Esophagus squamous epithelium (tissue), 5 donors: ENCODE measurements at regions not wholly inside any gene's neighbourhood (a gene's known extent, or its start where the extent isn't known, plus 50 kb on each side); places are given as distances from the start of the nearest gene placed in this dataset.

Source experiments
- DNase-seq: peaks from one replicate; lab custom pipeline; 2025; lab: John Stamatoyannopoulos, UW
- H3K27ac ChIP-seq, 4 donors: fragments of 200-600 bp; sonication (generic); one replicate each; pipeline ENCODE4 v1.5.1; 2016 to 2019; ENCODE audit warnings: mild to moderate bottlenecking in 1 of 4
- H3K27me3 ChIP-seq, 4 donors: fragments of 200-600 bp; sonication (generic); 1 replicate in 3 of 4; 2 replicates in 1 of 4; pipeline versions ENCODE4 v1.5.1 to v1.6.0; 2017 to 2021; ENCODE audit warnings: antibody characterized with exemption in 1 of 4
- H3K36me3 ChIP-seq, 3 donors: fragments of 200-600 bp; sonication (generic); one replicate each; pipeline ENCODE4 v1.5.1; 2016 to 2019
- H3K4me1 ChIP-seq, 3 donors: fragments of 200-600 bp; sonication (generic); one replicate each; pipeline ENCODE4 v1.5.1; 2017 to 2019
- H3K4me3 ChIP-seq, 4 donors: fragments of 200-600 bp; sonication (generic); 1 replicate in 3 of 4; 2 replicates in 1 of 4; pipeline ENCODE4 v1.5.1; 2016 to 2019; ENCODE audit warnings: mild to moderate bottlenecking in 2 of 4, moderate library complexity in 1 of 4
- H3K9me3 ChIP-seq, 3 donors: fragments of 200-600 bp; sonication (generic); one replicate each; pipeline ENCODE4 v1.5.1; 2016 to 2019
- CTCF ChIP-seq, 6 experiments: fragments of 450-650 bp in 4 of 6; fragments of 200-600 bp in 2 of 6; sonication (generic) in 2 of 6; IDR thresholded peaks; one replicate each; pipeline ENCODE4 v1.5.1; 2016 to 2019; ENCODE audit warnings: antibody characterized with exemption in 6 of 6, mild to moderate bottlenecking in 4 of 6, moderate library complexity in 4 of 6
- POLR2A ChIP-seq, 4 donors: fragments of 450-650 bp; IDR thresholded peaks; one replicate each; pipeline ENCODE4 v1.6.1; 2017; ENCODE audit warnings: antibody characterized with exemption in 4 of 4, mild to moderate bottlenecking in 4 of 4, moderate library complexity in 3 of 4
- WGBS, 2 donors: methylation state at CpG; one replicate each; pipeline ENCODE4 v1.1.5; 2018; 5-methylcytosine and 5-hydroxymethylcytosine counted together
- intact Hi-C: fragments of 100-400 bp; cut with DNase I; formaldehyde crosslinking; loops from one replicate; pipeline ENCODE4 v1.15.0; 2022
- donor health status: DM: yes; HTN: yes; CAD: no.

- intact Hi-C loops, result no loop called here
- DNase-seq, result no peak
- 54 to 70% methylated on average over 2 of the region's 2 CpGs for WGBS, 2 donors
- Histone ChIP-seq H3K36me3 (no peaks in the 10 kb centered on the region), H3K27me3 (no peaks in the 10 kb centered on the region), H3K27ac (no peak overlapping the region), H3K9me3 (no peaks in the 10 kb centered on the region), H3K4me1 (no peaks in the 10 kb centered on the region), H3K4me3 (no peak overlapping the region)
- no peak for TF ChIP-seq POLR2A (IDR thresholded peaks at IDR 0.05)
- no peak for TF ChIP-seq CTCF (IDR thresholded peaks at IDR 0.05)
Observed at GRCh38 chr14:83416476-83416875, 1882.8 kb upstream of the SEL1L start.

GRCh38 chr14:83419420-83419819 lies 1885.8 kb upstream of the SEL1L start:
- Histone ChIP-seq H3K36me3 (no peaks in the 10 kb centered on the region), H3K4me3 (no peak overlapping the region), H3K27me3 (no peaks in the 10 kb centered on the region), H3K27ac (no peak overlapping the region), H3K4me1 (no peaks in the 10 kb centered on the region), H3K9me3 (no peaks in the 10 kb centered on the region)
- intact Hi-C loops, result no loop called here
- 63 to 66% methylated on average over 4 of the region's 4 CpGs for whole genome bisulfite sequencing, 2 donors
- TF ChIP-seq POLR2A (IDR thresholded peaks at IDR 0.05), result no peak
- no peak for TF ChIP-seq CTCF (IDR thresholded peaks at IDR 0.05)
- DNase-seq, result no peak

GRCh38 chr14:83421711-83422110 lies 1888.1 kb upstream of the SEL1L start:
- Histone ChIP-seq H3K9me3 (no peaks in the 10 kb centered on the region), H3K4me1 (no peaks in the 10 kb centered on the region), H3K36me3 (no peaks in the 10 kb centered on the region), H3K4me3 (no peak overlapping the region), H3K27me3 (no peaks in the 10 kb centered on the region), H3K27ac (no peak overlapping the region)
- WGBS, 2 donors, result 51 to 64% methylated on average over 2 of the region's 2 CpGs
- intact Hi-C loops, result no loop called here
- TF ChIP-seq CTCF (IDR thresholded peaks at IDR 0.05), result no peak
- TF ChIP-seq POLR2A (IDR thresholded peaks at IDR 0.05), result no peak
- DNase-seq, result no peak

GRCh38 chr14:83425138-83425537 lies 1891.5 kb upstream of the SEL1L start:
- Histone ChIP-seq H3K36me3 (no peaks in the 10 kb centered on the region), H3K4me1 (no peaks in the 10 kb centered on the region), H3K4me3 (no peak overlapping the region), H3K27ac (no peak overlapping the region), H3K27me3 (no peaks in the 10 kb centered on the region), H3K9me3 (no peaks in the 10 kb centered on the region)
- intact Hi-C loops, result no loop called here
- DNase-seq, result no peak
- TF ChIP-seq POLR2A (IDR thresholded peaks at IDR 0.05) (no peak), CTCF (IDR thresholded peaks at IDR 0.05) (no peak)

- DNase-seq, result no peak
- intact Hi-C loops, result no loop called here
- Histone ChIP-seq H3K27me3 (no peaks in the 10 kb centered on the region), H3K4me1 (no peaks in the 10 kb centered on the region), H3K36me3 (no peaks in the 10 kb centered on the region), H3K9me3 (no peaks in the 10 kb centered on the region), H3K27ac (no peak overlapping the region), H3K4me3 (no peak overlapping the region)
- WGBS, 2 donors, result 59 to 71% methylated on average over 2 of the region's 2 CpGs
- TF ChIP-seq POLR2A (IDR thresholded peaks at IDR 0.05) (no peak), CTCF (IDR thresholded peaks at IDR 0.05) (no peak)
Observed at GRCh38 chr14:83425706-83426105, 1892.1 kb upstream of the SEL1L start.
